ENCODE measurements at regions not wholly inside any gene's neighbourhood (a gene's known extent, or its start where the extent isn't known, plus 50 kb on each side); places are given as distances from the start of the nearest gene placed in this dataset.

GRCh38 chr16:16881814-16882213, 502.9 kb downstream of the NPIPA7 start:
- H3K4me3 ChIP-seq (ENCODE audit: low read depth, low read length), result no peak overlapping the region
- no peak for DNase-seq (ENCODE audit: low read depth)
- TF ChIP-seq CTCF (IDR thresholded peaks at IDR 0.05; ENCODE audit: insufficient read depth, low read length), result no peak

GRCh38 chr16:16882766-16883165, 503.8 kb downstream of the NPIPA7 start:
- no peak for DNase-seq (ENCODE audit: low read depth)
- TF ChIP-seq CTCF (IDR thresholded peaks at IDR 0.05; ENCODE audit: insufficient read depth, low read length), result no peak
- no peak overlapping the region for H3K4me3 ChIP-seq (ENCODE audit: low read depth, low read length)

DNA sequence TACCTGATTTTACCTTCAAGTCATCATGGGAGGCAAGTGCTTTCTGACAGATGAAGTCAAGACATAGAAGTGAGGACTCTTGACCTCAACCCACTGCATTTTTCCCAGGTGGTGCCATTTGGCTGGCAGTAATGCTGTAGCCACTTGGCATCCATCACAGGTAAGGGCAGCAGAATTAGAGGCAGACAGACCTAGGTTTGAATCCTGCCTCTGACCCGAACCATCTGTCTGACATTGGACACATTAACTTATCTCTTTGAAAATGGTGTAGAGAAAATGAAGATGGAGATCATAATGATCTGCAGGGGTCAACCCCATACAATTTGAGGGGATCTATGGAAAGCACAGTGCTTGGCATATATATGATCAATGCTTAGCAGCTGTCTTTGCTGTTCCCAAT, 505.5 kb downstream of the NPIPA7 start:
- no peak for TF ChIP-seq CTCF (IDR thresholded peaks at IDR 0.05; ENCODE audit: insufficient read depth, low read length)

DNA sequence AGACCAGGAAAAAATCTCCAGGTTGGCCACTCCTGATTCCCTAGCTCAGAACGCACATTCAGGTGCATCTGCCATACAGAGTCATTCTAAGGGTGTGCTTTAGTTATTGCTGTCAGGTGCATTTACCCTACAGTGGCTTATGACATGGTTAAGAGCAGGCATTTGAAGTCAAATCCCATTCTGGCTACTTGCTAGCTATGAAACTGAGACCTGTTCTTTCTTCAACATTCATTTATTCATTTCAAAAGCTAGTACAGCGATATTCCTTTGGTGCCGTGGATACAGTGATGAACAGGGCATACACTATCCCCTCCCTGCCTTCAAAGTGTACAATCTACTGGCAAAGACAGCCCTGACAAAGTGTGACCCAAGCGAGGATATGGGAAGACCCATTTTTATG, 508.3 kb downstream of the NPIPA7 start:
- TF ChIP-seq CTCF (IDR thresholded peaks at IDR 0.05; ENCODE audit: insufficient read depth, low read length), result no peak
- DNase-seq (ENCODE audit: low read depth), result no peak
- no peak overlapping the region for H3K4me3 ChIP-seq (ENCODE audit: low read depth, low read length)

More for the DNA sequence above, 505.5 kb downstream of the NPIPA7 start:
- no peak overlapping the region for H3K4me3 ChIP-seq (ENCODE audit: low read depth, low read length)
- no peak for DNase-seq (ENCODE audit: low read depth)

- TF ChIP-seq CTCF (IDR thresholded peaks at IDR 0.05; ENCODE audit: insufficient read depth, low read length), result no peak
- DNase-seq (ENCODE audit: low read depth), result no peak
- no peak overlapping the region for H3K4me3 ChIP-seq (ENCODE audit: low read depth, low read length)
Measured at GRCh38 chr16:16890964-16891363, 512.0 kb downstream of the NPIPA7 start.

DNA sequence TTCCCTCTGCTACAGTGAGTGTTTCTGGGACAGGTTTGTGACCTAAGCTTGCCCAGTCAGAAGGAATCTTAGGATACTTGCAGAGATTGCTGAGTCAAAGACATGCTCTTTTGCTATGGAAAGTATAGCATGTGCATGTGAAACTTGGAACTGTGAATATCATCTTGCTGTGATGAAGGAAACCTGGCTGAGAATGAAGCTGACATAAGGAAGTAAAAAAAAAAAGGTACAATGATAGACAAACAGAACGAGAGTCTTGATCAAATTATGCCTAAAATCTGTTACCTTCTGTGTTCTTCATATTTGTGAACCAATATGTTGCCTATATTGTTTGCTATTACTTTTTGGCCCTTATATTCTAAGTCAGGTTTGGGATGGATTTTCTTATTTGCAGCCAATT, 525.7 kb downstream of the NPIPA7 start:
- no peak for DNase-seq (ENCODE audit: low read depth)
- no peak overlapping the region for H3K4me3 ChIP-seq (ENCODE audit: low read depth, low read length)
- no peak for TF ChIP-seq CTCF (IDR thresholded peaks at IDR 0.05; ENCODE audit: insufficient read depth, low read length)

GRCh38 chr16:16905850-16906249, 526.9 kb downstream of the NPIPA7 start:
- no peak overlapping the region for H3K4me3 ChIP-seq (ENCODE audit: low read depth, low read length)
- no peak for DNase-seq (ENCODE audit: low read depth)
- TF ChIP-seq CTCF (IDR thresholded peaks at IDR 0.05; ENCODE audit: insufficient read depth, low read length), result no peak

All from fibroblast of the aortic adventitia (primary cell).